Activated T-cell treated with anti-CD3 and anti-CD28 coated beads for 1 hour (primary cell): ENCODE measurements at regions not wholly inside any gene's neighbourhood (a gene's known extent, or its start where the extent isn't known, plus 50 kb on each side); places are given as distances from the start of the nearest gene placed in this dataset.

Experiments
- DNase-seq: peaks from one replicate; pipeline ENCODE4 v3.0.0-alpha.2; 2020; ENCODE audit warnings: low read depth

DNA sequence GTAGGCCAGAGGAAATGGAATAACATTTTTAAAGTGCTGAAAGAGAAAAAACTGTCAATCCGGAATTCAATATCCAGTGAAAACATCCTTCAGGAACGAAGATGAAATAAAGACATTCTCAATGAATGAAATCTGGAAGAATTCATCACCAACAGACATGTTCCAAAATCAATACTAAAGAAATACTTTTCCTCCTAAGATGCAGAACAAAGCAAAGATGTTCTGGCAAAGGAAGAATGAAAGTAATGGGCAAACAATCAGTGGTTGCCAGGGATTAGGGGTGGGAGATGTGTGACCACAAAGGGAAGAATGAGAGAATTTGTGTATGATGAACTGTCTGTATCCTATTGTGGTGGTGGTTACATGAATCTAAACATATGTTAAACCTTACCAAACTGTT lies 52.8 kb upstream of the EEPD1 start:
- DNase-seq, result no peak

DNA sequence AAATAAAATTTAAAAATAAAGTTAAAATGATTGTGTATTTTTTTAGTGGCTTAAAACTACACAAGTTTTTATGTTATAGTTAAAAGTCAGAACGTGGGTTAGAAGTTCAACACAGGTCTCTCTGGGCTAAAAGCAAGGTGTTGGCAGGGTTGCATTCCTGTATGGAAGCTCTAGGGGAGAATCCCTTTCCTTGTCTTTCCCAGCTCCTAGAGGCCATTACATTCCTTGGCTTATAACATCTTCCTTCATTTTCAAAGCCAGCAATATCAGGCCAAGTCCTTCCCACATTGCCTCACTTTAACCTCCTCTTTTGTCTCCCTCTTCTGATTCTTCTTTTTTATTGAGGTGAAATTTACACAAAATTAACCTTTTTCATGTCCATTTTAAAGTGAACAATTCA lies 52.4 kb upstream of the EEPD1 start:
- no peak for DNase-seq
